Right cardiac atrium (tissue), 5 donors: ENCODE measurements at regions not wholly inside any gene's neighbourhood (a gene's known extent, or its start where the extent isn't known, plus 50 kb on each side); places are given as distances from the start of the nearest gene placed in this dataset.

Source experiments
- ATAC-seq, 2 donors: fragments of 200-7000 bp; cut with Tn5 transposase; one replicate each; pipeline versions ENCODE4 v1.8.0 to v1.9.1; 2020; ENCODE audit warnings: moderate library complexity in 2 of 2, mild to moderate bottlenecking in 1 of 2
- DNase-seq, 3 donors: peaks; one replicate each; pipeline ENCODE4 v3.0.0-alpha.2; 2020
- H3K27ac ChIP-seq: one replicate; pipeline ENCODE4 v1.5.1; 2013; ENCODE audit warnings: mild to moderate bottlenecking, low read length, control low read depth, moderate library complexity
- H3K27me3 ChIP-seq: one replicate; pipeline ENCODE4 v1.6.1; 2013; ENCODE audit not compliant: control insufficient read depth, insufficient read depth
- H3K4me1 ChIP-seq: one replicate; pipeline ENCODE4 v1.6.1; 2013; ENCODE audit warnings: low read length; ENCODE audit not compliant: control insufficient read depth, insufficient read depth
- H3K4me3 ChIP-seq: one replicate; pipeline ENCODE4 v1.5.1; 2013; ENCODE audit warnings: low read length, control low read depth
- H3K9me3 ChIP-seq: one replicate; pipeline ENCODE4 v1.6.1; 2013; ENCODE audit warnings: low read length; ENCODE audit not compliant: control insufficient read depth
- WGBS: extraction: QIAGEN DNeasy Blood & Tissue Kit; methylation state at CpG from one replicate; pipeline ENCODE4 v1.1.7; 2013; 5-methylcytosine and 5-hydroxymethylcytosine counted together
- intact Hi-C, 4 donors: fragments of 100-400 bp; cut with DNase I; formaldehyde crosslinking; loops; one replicate each; pipeline versions ENCODE4 v1.11.0 to v1.14.0; 2022 to 2023
- donor health status: healthy with polysubstance abuse.
- donor health status: DM: no; HTN: yes; CAD: no.
- donor health status: DM: no; HTN: no; CAD: no.
- donor health status: DM: no; HTN: yes; CAD: no; lungs with severe emphysema.
- donor health status: DM: yes; HTN: yes; CAD: no.

DNA sequence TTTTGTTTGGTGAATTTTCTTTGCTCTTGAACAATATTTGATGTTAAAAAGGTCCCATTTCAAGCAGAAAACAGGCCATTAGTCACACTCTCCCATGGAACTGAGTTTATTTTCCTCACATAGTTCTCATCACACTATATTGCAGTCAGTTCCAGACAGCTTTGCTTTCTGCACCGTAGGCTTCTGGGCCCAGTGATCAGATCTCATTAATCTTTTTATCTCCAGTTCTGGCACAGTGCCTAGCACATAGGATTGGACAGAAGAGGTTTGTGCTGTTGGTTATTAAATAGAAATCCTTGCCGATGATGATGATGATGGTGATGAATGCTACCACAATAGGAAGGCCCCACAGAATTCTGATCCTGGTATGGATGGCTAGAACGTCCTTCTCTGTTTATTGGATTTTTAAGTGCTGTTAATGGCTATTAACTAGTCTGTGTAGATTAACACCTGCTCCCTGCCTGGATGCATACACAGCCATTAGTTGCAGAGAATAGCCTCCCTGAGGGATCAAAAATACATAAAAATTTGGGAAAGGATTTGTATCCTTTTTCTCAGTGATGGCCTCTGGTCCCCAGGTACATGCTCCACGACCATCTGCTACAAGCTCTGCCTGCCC is 52.0 kb upstream of the NTRK2 start:
- ATAC-seq (no peak), DNase-seq (no peak)
- H3K27ac ChIP-seq = no peak overlapping the region
- no peaks in the 10 kb centered on the region for H3K27me3 ChIP-seq
- H3K4me3 ChIP-seq = no peak overlapping the region
- intact Hi-C loops = no loop called here
- no peaks in the 10 kb centered on the region for H3K4me1 ChIP-seq
- 78% methylated on average over 4 of the region's 4 CpGs for WGBS
- H3K9me3 ChIP-seq = no peaks in the 10 kb centered on the region
